HG03457 (cell line): ENCODE measurements at regions not wholly inside any gene's neighbourhood (a gene's known extent, or its start where the extent isn't known, plus 50 kb on each side); places are given as distances from the start of the nearest gene placed in this dataset.

Experiments used
- ATAC-seq: cut with Tn5 transposase; IDR thresholded peaks from one replicate; pipeline ENCODE4 v1.9.1; 2021; ENCODE audit warnings: moderate number of reproducible peaks; ENCODE audit not compliant: unreplicated experiment

DNA sequence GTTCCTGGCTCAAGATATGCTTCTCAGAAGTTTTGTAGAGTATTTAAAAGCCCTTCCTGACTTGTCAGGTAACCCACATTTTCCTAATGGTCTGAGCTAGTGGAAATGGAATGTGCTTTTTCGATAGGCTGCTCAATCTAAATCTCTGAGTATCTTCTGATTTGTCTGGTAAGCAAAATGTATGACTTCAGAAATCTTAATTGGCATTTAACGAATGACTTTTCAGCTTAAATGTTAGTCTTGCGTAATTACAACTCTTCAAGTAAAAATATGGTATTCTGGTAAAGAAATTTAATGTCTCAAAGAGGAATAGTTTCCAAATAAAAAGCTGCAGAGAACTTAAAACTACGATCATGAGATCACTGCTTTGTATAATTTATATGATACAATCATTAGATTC, 379.1 kb downstream of the ANKRD50 start:
- no peak for ATAC-seq

DNA sequence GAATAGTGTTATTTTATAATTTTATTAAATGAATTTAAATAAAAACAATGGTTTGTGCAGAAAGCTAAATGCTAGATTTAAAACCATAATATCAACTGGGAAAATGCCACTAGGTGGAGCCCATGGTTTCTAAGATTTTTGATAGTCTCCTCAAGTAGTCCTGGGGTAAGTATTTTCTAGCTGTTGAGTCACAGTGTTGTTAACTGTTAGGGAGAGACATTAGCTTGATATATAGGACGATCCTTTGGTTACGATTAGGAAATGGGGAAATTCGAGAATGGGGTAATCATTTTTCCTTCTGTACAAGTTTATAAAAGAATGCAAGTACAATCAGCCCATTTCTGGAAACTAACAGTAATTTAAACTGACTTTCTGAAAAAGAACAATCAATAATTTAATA, 378.4 kb downstream of the ANKRD50 start:
- no peak for ATAC-seq

DNA sequence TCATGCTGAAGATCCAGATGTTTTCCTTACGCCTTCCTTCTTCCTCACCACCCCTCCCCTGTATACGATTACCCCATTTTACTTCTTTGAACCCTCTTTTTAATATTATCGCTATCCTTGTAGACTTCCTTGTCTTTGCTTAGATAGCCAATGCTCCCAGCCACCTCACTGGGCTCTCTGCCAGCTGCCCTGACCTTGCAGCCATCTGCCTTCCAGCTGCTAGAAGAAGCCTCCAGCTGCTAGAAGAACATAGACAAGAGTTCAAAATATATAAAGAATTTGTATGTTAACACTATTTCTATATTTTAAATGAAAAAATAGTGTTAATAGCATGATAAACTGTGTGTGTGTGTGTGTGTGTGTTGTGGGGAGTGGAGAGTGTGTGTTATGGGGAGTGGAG, 374.7 kb downstream of the ANKRD50 start:
- ATAC-seq: no peak

DNA sequence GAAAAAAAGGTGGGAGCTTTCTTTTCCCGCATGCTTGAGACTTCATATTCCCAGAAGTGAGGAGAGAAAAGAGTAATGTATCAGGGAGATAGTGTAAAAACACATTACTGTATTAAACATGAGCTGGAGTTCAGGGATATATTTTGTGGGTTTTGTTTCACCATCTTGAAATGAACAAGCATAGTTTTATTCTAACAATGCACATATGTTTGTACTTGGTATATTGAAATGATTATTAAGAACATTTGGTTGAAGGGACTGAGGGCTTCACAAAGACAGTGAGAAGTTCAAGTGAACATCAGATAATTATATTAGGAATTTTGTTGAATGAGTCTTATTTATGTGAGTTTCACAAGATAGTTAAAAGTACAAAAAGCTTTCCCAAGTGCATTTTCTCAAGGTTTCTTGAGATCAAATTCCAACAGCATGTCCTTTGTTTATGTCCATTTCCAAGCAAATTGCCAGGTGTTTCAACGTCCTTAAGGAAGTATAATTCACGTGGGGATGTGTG, 368.8 kb downstream of the ANKRD50 start:
- ATAC-seq: no peak

DNA sequence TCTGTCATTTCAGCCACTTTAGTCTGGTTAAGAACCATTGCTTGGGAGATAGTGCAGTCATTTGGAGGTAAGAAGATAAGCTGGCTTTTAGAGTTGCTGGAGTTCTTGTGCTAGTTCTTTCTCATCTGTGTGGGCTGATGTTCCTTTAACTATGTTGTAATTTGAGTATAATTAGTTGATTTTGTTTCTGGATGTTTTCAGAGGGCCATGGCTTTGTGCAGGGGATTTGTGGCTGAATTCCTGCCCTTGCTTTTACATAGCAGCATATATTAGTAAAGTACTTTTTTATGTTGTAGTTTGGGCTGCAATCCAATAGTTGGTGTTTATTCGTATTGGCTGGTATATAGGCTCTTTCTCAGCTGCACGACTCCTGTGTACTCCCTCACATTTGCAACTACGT, 339.6 kb downstream of the ANKRD50 start:
- no peak for ATAC-seq

DNA sequence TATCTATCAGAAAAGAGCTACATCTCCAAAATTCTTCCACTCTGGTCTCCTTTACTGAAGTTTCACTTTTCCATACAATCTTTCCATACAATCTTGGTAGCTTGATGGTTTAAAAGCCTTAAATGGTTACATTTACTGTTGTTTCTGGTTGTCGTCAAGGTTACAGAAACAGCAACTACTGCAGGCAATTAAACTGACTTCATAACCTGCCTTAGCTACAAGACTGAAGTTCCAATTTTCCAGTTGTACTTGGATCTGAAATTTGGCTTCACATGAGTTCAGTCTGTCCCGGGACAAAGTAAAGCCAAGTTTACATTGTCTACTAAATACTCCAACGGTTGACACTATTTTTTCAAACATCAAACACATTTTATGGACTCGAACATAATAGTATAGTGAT, 326.4 kb downstream of the ANKRD50 start:
- ATAC-seq: no peak

DNA sequence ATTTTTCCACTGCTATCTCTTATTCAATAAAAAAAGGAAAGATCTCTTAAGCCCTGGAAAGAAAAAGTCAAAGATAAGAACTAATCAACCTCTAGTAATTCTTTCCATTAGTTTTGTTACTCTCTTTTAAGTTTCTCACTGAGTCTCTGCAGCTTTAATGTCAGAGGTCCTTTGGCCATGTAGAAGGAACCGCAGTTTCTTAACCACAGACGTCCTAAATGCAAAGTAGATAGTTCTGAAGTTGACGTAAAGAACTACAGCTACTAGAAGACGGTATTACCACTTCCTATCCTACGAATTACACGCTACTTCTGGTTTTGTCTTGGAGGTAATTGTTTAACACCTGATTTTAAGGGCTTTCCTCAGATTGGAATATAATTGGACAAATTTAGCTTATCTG, 325.9 kb downstream of the ANKRD50 start:
- ATAC-seq: no peak

DNA sequence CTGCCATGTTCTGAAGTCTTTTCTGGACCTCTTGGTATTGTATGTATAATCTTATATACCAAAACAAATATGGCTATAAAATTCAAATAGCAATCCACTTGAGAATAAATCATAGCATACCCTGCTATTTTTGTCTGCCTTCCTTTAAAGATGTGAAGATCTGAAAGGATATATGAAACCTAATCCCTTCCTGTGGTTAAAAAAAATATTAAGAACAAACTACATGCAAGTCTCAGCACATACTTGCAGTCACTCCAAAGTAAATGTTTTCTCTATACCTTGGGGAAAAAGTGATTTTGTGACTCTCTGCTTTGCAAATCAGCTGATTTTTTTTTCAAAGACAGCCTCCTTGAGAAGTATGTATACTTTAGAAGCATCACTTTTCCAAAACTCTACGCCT, 322.9 kb downstream of the ANKRD50 start:
- no peak for ATAC-seq

DNA sequence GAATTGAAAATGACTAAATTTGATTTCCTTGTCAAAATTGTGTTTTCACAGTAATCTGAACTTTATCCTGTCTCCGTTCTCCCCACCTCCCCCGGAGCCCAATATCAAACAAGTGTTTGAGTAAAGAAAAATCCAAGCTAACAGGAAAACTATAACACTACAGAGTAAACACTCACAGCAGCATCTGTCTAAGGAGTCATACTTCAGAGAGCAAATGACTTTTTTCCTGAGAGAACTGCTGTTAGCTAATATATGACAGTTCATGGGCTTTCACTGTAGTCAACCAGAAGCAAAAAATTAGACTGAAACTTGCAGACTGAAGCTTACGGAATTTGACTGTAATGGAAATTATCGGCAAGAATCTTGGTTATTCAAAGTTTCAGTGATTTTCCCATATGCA, 321.7 kb downstream of the ANKRD50 start:
- no peak for ATAC-seq

DNA sequence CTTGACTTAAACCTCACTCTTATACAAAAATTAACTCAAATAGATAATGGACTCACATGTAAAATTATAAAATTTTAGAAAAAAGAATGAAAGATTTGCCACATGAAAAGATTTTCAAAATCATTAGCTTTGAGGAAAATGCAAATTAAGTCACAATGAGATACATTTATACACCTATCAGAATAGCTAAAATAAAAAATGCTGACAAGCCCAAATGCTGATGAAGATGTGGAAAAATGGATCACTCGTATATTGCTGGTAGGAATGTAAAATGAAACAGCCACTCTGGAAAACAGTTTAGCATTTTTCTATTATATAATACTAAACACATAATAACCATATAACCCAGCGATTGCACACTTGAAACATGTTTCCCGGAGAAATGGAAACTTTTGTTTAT, 316.2 kb downstream of the ANKRD50 start:
- ATAC-seq: no peak

DNA sequence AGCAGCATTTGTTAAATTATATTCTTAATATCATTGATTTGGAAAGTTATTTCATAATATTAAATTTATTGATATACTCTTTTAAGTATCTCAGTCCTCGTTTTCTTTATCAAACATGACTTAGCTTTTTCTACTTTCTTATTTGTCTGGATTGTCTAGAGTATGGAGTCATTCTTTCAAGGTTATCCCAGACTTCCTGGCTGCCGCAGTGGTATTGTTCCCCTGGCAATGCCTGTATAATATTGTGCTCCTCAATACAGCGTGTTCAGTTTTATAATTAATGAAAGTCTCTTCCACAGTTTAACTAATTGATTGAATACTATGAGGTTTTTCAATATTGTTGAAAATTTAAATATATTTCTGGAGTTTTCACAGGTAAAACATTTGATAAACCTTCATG, 310.9 kb downstream of the ANKRD50 start:
- no peak for ATAC-seq

DNA sequence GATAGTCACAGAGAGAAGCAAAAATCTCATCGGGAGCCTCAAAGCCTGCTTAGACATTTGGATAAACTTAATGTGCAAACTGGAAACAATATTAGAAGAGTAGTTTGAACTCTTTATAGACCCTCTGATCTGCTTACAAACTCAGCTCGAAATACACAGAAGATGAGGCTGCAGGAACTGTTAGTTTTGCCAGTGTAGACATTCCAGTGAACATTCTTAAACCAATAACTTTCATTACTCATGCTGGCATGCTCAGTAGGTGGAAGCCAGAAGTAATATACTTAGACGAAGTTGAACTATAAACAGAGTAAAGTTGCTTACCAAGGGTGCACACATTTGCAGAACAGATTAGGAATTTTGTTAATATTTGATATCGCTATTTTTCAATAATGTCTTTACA, 303.5 kb downstream of the ANKRD50 start:
- ATAC-seq: no peak

DNA sequence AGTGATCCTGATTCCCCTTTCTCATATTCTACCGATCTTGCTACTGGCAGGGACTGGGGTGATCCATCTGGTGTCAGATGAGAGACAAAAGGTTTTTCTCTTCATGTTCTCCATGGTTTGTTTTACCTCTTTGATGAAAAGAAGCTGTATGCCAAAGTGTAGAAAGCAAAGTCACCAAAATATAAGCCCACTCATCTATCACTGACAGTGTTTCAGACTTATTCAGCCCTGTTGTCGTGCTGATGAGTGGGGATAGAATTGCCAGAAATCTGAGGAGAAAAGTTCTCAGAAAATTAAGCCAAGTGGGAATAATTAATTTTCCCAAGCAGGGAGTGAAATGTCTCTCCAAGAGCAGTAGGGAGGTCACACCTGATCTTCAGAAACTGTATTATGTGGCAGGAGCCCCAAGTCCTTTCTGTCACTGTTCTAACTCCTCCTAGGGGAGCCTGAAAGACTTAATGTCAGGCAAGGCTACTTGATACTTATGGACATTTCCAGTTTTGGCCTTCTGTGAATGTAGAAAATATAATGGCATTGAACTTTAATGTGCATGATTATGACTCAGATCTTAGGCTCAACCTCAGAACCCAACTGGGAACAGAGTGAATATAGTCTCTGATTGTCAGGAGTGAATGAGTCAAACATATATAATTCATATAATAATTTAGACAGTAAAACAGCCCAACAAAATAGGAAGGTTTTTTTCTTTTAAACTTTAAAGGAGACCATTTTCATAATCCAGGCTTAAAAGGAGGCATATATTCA, 298.1 kb downstream of the ANKRD50 start:
- ATAC-seq: no peak

DNA sequence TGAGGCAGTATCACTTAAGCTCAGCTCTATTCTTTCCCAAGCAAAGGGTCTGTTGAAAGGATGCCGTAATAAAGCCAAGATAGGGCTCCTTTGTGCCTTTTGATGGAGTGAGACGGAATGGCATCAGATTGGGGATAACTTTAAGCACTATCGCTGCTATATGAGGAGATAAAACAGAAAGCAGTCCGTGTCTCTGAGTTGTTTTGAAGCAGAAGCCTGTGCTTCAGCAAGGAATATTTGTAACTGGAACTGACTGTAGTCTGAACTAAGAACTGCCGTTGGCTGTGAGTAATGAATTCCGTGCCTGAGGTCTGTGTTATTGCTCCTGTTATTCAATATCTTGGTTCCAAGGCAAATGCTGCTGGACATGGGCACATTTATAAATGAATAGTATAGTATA, 297.4 kb downstream of the ANKRD50 start:
- no peak for ATAC-seq

DNA sequence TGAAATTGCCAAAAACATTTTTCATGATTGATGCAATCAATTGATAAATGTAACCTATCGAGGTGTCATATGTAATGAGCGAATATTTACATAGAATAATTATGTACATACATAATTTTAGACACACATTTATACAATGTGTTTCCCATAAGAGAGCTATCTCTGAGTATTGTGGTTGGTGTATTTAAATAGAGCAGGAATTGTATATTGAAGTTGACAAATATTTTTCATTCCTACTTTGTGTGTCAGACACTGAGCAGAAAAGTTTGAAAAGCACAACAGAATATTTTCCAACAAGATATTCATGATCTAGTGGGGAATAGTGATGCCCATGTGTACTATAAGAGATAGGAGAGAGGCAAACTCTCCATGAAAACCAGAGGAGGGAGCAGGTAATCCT, 295.2 kb downstream of the ANKRD50 start:
- no peak for ATAC-seq

DNA sequence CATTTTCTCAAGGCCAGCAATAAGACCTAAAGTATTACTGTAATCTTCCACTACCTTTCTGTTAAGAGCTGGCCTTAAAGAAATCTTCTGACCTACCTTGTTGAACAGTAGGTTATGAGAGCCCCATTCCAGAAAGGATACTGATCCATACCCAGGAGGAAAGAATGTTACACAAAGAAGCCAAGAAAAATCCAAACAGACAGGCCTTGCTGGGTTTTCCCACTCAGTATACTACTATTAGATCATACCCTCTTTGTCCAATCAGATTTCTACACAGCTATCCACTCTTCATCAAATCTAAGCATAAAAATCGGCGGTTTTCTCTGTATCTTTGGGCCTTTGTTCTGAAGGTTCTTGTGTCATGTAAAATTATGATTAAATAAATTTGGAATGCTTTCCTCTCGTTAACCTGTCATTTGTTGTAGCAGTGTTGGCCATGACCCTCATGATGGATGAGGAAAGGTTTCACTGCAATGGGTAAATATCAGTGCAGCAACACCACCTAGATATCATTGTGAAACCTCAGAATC, 292.3 kb downstream of the ANKRD50 start:
- no peak for ATAC-seq

DNA sequence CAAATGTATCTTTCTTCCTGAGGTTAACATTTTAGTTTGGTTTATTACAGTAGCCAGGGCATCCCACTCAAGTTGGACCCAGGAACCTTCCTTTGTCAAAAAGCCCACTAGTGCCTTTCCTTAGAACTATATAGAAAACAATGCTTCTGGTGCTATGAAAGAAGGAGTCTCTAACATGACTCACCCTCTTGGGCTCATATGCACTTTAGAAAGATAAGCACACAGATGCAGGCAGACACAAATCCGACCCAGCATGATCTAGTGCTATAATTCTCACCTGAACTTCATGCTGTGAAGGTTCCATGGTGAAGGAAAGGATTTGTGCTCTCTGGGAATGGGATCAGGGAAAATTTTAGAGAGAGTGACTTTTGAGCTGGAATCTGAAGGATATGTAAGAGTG, 289.4 kb downstream of the ANKRD50 start:
- ATAC-seq: no peak

DNA sequence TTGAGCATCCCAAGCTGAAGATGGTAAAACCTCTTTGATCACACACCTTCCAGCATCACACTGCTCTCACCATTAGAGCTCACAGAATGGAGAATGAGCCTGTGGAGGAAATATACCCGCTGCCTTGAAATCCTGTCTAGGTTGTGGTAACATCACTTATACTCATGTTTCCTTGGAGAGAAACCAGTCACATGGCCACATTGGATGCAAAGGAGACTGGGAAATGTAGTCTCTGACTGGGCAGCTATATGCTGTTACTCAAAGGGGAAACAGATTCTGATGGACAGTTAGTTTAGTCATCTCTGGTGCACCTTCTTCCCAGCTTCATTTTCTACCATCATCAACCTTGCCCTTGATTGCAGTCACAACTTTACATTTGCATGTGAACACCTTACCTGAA, 286.3 kb downstream of the ANKRD50 start:
- ATAC-seq: no peak

DNA sequence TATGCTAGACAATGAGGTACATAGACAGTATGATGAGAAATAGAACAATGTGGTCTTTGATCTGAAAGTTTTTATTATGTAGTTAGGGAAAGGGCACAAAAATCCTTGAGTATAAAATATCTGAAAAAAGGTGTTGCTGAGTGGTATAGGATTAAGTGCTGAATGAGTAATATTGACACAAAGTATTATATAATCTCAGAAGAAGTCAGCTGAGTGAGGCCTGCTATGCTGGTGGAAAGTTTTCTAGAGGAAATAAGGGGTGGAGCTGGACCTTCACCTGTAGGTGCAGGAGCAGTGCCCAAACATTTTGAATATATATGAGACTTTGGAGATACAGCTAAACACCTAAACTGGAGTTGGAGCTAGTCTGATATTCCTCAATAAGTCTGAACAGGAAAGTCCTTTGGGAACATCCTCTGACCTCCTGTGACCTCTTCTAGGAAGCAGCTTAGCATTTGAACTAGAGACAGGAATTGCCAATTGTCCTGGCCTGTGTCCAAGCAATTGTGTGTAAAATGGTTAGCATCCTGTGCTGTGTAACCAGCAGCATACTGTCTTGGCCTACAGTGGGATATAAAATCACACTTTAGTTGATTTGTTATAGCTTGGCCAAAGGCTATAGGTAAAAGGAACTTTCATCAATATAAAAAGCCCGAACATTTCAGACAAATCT, 285.3 kb downstream of the ANKRD50 start:
- ATAC-seq: no peak

DNA sequence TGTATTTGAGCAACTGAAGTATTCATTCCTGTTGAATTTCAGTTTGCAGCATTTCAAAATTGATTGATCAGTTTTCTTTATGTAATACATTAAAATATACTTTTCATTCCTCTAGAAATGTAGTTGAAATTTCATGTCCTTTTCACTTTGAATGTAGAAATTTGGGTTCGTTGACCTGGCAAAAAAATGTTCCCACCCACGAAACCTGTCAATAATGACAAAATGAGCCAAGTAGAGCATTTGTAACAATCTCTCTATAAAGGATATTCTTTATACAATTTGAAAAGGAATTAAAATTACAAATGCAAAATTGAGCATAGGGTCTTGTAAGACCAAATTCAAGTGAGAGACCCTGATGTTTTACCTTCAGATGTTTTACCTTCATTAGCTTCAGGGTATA, 283.9 kb downstream of the ANKRD50 start:
- ATAC-seq: no peak

DNA sequence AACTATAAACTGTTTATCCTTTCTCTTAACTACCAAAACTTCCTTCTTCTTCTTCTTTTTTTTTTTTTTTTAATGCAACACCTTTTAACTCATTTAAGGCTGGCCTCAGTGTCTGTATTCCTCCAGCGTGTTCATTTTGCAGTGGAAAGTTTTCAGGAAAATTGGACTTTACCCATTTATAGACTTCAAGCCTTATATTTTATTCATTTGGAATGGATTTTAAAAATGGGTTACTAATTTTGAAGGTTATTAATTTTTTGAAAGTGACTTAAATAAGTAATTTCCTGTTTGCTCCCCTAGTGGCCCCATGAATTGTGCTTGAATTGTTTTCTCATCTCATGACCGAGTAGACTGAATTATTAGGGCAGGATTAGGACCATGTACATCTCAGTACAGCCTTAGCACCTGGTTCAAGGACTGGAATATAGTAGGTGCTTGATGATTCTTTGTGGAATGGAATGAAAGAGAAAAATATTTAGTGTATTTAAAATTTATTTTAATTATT, 282.7 kb downstream of the ANKRD50 start:
- no peak for ATAC-seq

DNA sequence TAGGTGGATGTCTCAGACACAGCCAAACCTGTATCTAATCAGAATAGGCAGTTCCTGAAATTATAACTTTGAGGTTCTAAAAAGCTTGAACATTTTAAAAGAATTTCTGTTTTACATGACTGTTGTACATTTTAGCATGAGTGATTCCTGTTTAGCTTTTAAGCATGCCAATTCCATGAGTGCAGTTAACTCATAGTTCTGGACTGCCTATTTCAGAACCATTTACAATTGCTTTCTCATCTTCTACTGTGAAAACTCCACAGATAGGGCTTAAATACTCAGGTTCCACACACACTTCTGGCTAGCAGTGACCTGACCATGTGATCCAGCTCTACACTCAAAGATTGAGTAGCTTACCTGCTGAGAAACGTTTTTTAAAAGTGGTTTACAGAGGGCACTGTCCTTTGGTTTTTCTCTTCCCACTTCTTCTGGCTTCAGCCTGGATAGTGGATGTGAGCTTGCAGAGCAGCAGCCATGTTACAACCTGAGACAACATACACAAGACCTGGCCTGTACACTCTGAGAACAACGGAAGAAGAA, 280.8 kb downstream of the ANKRD50 start:
- ATAC-seq: no peak
